SK-N-SH (cell line): ENCODE measurements at regions not wholly inside any gene's neighbourhood (a gene's known extent, or its start where the extent isn't known, plus 50 kb on each side); places are given as distances from the start of the nearest gene placed in this dataset.

Experiments
- CTCF ChIA-PET: fragments of 300-600, 350-600 bp; formaldehyde crosslinking; extraction: SDS; loops from one replicate; lab custom pipeline; 2021; lab: Yijun Ruan, JAX
- POLR2A ChIA-PET: fragments of 350-600 bp; sonication (Branson Sonifier 250); formaldehyde crosslinking; extraction: SDS; loops from one replicate; lab custom pipeline; 2020; ENCODE audit warnings: antibody characterized with exemption, inconsistent platforms; lab: Yijun Ruan, JAX
- DNase-seq: peaks from one replicate; pipeline ENCODE4 v3.0.0; 2012
- H2AFZ ChIP-seq: fragments of 200-600 bp; sonication (generic); 2 replicates; pipeline ENCODE4 v1.8.1; 2016; ENCODE audit warnings: antibody characterized with exemption, mild to moderate bottlenecking, low read depth
- H3F3A ChIP-seq: fragments of 200-600 bp; sonication (generic); replicated peaks from 2 replicates; pipeline ENCODE3; 2016; ENCODE audit warnings: antibody characterized with exemption, mild to moderate bottlenecking; ENCODE audit not compliant: insufficient read depth
- H3K27ac ChIP-seq, 2 experiments: fragments of 200-500 bp in 1 of 2; fragments of 200-600 bp in 1 of 2; sonication (Bioruptor generic) in 1 of 2; sonication (generic), shearing (Covaris generic) in 1 of 2; 2 replicates each; pipeline versions ENCODE4 v1.5.1 to v1.6.1; 2014 to 2016; ENCODE audit warnings: low read depth in 2 of 2, inconsistent platforms in 1 of 2, low read length in 1 of 2, mild to moderate bottlenecking in 1 of 2, mixed read lengths in 1 of 2
- H3K27me3 ChIP-seq: fragments of 200-600 bp; sonication (generic), shearing (Covaris generic); 2 replicates; pipeline ENCODE4 v1.6.1; 2016; ENCODE audit warnings: mixed run types; ENCODE audit not compliant: insufficient read depth
- H3K36me3 ChIP-seq, 2 experiments: fragments of 200-500 bp in 1 of 2; fragments of 200-600 bp in 1 of 2; sonication (Bioruptor generic) in 1 of 2; sonication (generic) in 1 of 2; replicated peaks in 1 of 2; 2 replicates each; pipeline versions ENCODE3 to v1.5.1; 2014 to 2016; ENCODE audit warnings: low read length in 1 of 2, mild to moderate bottlenecking in 1 of 2; ENCODE audit not compliant: insufficient read depth in 2 of 2, control insufficient read depth in 1 of 2
- H3K4me1 ChIP-seq, 2 experiments: fragments of 200-500 bp in 1 of 2; fragments of 200-600 bp in 1 of 2; sonication (Bioruptor generic) in 1 of 2; sonication (generic), shearing (Covaris generic) in 1 of 2; 2 replicates each; pipeline versions ENCODE4 v1.5.1 to v1.6.1; 2014 to 2016; ENCODE audit warnings: low read depth in 1 of 2, low read length in 1 of 2, mixed run types in 1 of 2; ENCODE audit not compliant: insufficient read depth in 2 of 2, control insufficient read depth in 1 of 2
- H3K4me2 ChIP-seq: fragments of 200-600 bp; sonication (generic), shearing (Covaris generic); 2 replicates; pipeline ENCODE4 v1.6.1; 2017; ENCODE audit warnings: mixed run types
- H3K4me3 ChIP-seq, 2 experiments: fragments of 200-500 bp in 1 of 2; fragments of 200-600 bp in 1 of 2; sonication (Bioruptor generic) in 1 of 2; sonication (generic), shearing (Covaris generic) in 1 of 2; 2 replicates each; pipeline versions ENCODE4 v1.5.1 to v1.8.1; 2014 to 2016; ENCODE audit warnings: low read depth in 2 of 2, inconsistent platforms in 1 of 2, low read length in 1 of 2, mild to moderate bottlenecking in 1 of 2, mixed read lengths in 1 of 2, moderate library complexity in 1 of 2
- H3K79me2 ChIP-seq: fragments of 200-600 bp; sonication (generic); 2 replicates; pipeline ENCODE4 v1.8.1; 2017; ENCODE audit warnings: mild to moderate bottlenecking; ENCODE audit not compliant: insufficient read depth
- H3K9ac ChIP-seq: fragments of 200-600 bp; sonication (generic); 2 replicates; pipeline ENCODE4 v1.6.1; 2017; ENCODE audit warnings: mixed run types
- H3K9me2 ChIP-seq: fragments of 200-600 bp; sonication (generic); 2 replicates; pipeline ENCODE4 v1.6.1; 2017; ENCODE audit warnings: mixed run types
- H3K9me3 ChIP-seq: fragments of 200-600 bp; sonication (generic); 2 replicates; pipeline ENCODE4 v1.6.1; 2017; ENCODE audit warnings: mixed run types, mild to moderate bottlenecking, moderate library complexity
- H4K20me1 ChIP-seq: fragments of 200-600 bp; sonication (generic); 2 replicates; pipeline ENCODE4 v1.6.1; 2017; ENCODE audit warnings: mild to moderate bottlenecking, mixed run types; ENCODE audit not compliant: insufficient read depth
- CHD2 ChIP-seq: fragments of 150-350 bp; IDR thresholded peaks from 2 replicates; pipeline ENCODE4 v1.6.1; 2018; ENCODE audit warnings: low read length; ENCODE audit not compliant: partially characterized antibody
- CTCF ChIP-seq: fragments of 200-600 bp; sonication (generic); IDR thresholded peaks from 2 replicates; pipeline ENCODE4 v1.6.1; 2017; ENCODE audit warnings: antibody characterized with exemption, mild to moderate bottlenecking, moderate library complexity
- EZH2phosphoT487 ChIP-seq: fragments of 200-600 bp; sonication (generic); IDR thresholded peaks from 2 replicates; pipeline ENCODE4 v1.6.1; 2017; ENCODE audit warnings: low read depth, mixed run types, mild to moderate bottlenecking, antibody characterized with exemption, moderate library complexity, borderline replicate concordance
- FOSL2 ChIP-seq: IDR thresholded peaks from 2 replicates; pipeline ENCODE4 v1.4.0; 2012; ENCODE audit warnings: low read depth, mild to moderate bottlenecking, moderate library complexity, borderline replicate concordance
- FOXM1 ChIP-seq: IDR thresholded peaks from 2 replicates; pipeline ENCODE4 v1.4.0; 2012; ENCODE audit warnings: low read depth, mild to moderate bottlenecking
- JUND ChIP-seq: IDR thresholded peaks from 2 replicates; pipeline ENCODE4 v1.4.0; 2012
- MEF2A ChIP-seq: IDR thresholded peaks from 2 replicates; pipeline ENCODE4 v1.4.0; 2012; ENCODE audit warnings: low read depth, borderline replicate concordance
- NFIC ChIP-seq: IDR thresholded peaks from 2 replicates; pipeline ENCODE4 v1.4.0; 2012; ENCODE audit warnings: borderline replicate concordance
- NRF1 ChIP-seq: IDR thresholded peaks from 2 replicates; pipeline ENCODE4 v1.6.1; 2012; ENCODE audit warnings: low read depth, mild to moderate bottlenecking, low read length
- RAD21 ChIP-seq: IDR thresholded peaks from 2 replicates; pipeline ENCODE4 v1.6.1; 2012; ENCODE audit warnings: mild to moderate bottlenecking, low read length
- RCOR1 ChIP-seq: fragments of 150-350 bp; IDR thresholded peaks from 2 replicates; pipeline ENCODE4 v1.6.1; 2017; ENCODE audit warnings: antibody characterized with exemption, low read length
- RFX5 ChIP-seq: IDR thresholded peaks from 2 replicates; pipeline ENCODE4 v1.6.1; 2012; ENCODE audit warnings: mild to moderate bottlenecking, improper control_type of control experiment, low read length
- YY1 ChIP-seq: IDR thresholded peaks from 2 replicates; pipeline ENCODE4 v1.4.0; 2012; ENCODE audit warnings: low read depth, mild to moderate bottlenecking
- WGBS: methylation state at CpG from one replicate; pipeline ENCODE4 v1.1.6; 2017; ENCODE audit warnings: low lambda C conversion rate; 5-methylcytosine and 5-hydroxymethylcytosine counted together
- TF ChIP-seq, protein P1 (sequence below): IDR thresholded peaks from 2 replicates; pipeline ENCODE4 v1.4.0; 2012; ENCODE audit warnings: low read depth
- TF ChIP-seq, protein P2 (sequence below): IDR thresholded peaks from 2 replicates; pipeline ENCODE4 v1.6.1; 2012; ENCODE audit warnings: mild to moderate bottlenecking, low read depth, low read length, moderate library complexity

- Histone ChIP-seq H4K20me1 (no peaks in the 10 kb centered on the region), H3K79me2 (no peaks in the 10 kb centered on the region), H3K4me1 (no peaks in the 10 kb centered on the region), H3K9me2 (no peaks in the 10 kb centered on the region), H2AFZ (no peak overlapping the region), H3K36me3 (no peaks in the 10 kb centered on the region), H3F3A (peaks cover under 1% of the 10 kb centered on the region), H3K27me3 (no peaks in the 10 kb centered on the region), H3K4me3 (no peak overlapping the region), H3K9me3 (no peaks in the 10 kb centered on the region), H3K4me2 (no peak overlapping the region), H3K27ac (no peak overlapping the region), H3K9ac (no peak overlapping the region)
- TF ChIP-seq CHD2: no peak
- no peak for TF ChIP-seq FOXM1
- TF ChIP-seq YY1: no peak
- TF ChIP-seq RAD21: no peak
- no peak for TF ChIP-seq FOSL2
- TF ChIP-seq RCOR1: no peak
- TF ChIP-seq MEF2A: no peak
- no peak for TF ChIP-seq NFIC
- TF ChIP-seq NRF1: no peak
- TF ChIP-seq CTCF: no peak
- TF ChIP-seq, protein P1, sequence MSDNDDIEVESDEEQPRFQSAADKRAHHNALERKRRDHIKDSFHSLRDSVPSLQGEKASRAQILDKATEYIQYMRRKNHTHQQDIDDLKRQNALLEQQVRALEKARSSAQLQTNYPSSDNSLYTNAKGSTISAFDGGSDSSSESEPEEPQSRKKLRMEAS: no peak
- TF ChIP-seq, protein P2, sequence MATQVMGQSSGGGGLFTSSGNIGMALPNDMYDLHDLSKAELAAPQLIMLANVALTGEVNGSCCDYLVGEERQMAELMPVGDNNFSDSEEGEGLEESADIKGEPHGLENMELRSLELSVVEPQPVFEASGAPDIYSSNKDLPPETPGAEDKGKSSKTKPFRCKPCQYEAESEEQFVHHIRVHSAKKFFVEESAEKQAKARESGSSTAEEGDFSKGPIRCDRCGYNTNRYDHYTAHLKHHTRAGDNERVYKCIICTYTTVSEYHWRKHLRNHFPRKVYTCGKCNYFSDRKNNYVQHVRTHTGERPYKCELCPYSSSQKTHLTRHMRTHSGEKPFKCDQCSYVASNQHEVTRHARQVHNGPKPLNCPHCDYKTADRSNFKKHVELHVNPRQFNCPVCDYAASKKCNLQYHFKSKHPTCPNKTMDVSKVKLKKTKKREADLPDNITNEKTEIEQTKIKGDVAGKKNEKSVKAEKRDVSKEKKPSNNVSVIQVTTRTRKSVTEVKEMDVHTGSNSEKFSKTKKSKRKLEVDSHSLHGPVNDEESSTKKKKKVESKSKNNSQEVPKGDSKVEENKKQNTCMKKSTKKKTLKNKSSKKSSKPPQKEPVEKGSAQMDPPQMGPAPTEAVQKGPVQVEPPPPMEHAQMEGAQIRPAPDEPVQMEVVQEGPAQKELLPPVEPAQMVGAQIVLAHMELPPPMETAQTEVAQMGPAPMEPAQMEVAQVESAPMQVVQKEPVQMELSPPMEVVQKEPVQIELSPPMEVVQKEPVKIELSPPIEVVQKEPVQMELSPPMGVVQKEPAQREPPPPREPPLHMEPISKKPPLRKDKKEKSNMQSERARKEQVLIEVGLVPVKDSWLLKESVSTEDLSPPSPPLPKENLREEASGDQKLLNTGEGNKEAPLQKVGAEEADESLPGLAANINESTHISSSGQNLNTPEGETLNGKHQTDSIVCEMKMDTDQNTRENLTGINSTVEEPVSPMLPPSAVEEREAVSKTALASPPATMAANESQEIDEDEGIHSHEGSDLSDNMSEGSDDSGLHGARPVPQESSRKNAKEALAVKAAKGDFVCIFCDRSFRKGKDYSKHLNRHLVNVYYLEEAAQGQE: no peak
- TF ChIP-seq EZH2phosphoT487: no peak
- no peak for TF ChIP-seq RFX5
- no peak for TF ChIP-seq JUND
- 80% methylated on average over 6 of the region's 6 CpGs for WGBS
- CTCF ChIA-PET: no interaction called here
- POLR2A ChIA-PET: no interaction called here
- DNase-seq: no peak
Observed at GRCh38 chr10:4492202-4492601, 333.8 kb upstream of the AKR1E2 start.
